GM12878 (cell line): ENCODE measurements at regions not wholly inside any gene's neighbourhood (a gene's known extent, or its start where the extent isn't known, plus 50 kb on each side); places are given as distances from the start of the nearest gene placed in this dataset.

ENCODE experiments used
- ATAC-seq: fragments of 200-7000 bp; cut with Tn5 transposase; 3 replicates; pipeline ENCODE4 v1.9.1; 2020; ENCODE audit warnings: mild to moderate bottlenecking, moderate library complexity
- BruUV-seq: library from RNA; stranded (reverse); fragments of 400-500 nt; replicated peaks from 2 replicates; lab custom pipeline; 2021; lab: Mats Ljungman, UMichigan
- CTCF ChIA-PET: fragments of 300-600 bp; sonication (Branson Sonifier 250); formaldehyde crosslinking; extraction: SDS; loops from one replicate; lab custom pipeline; 2021; ENCODE audit warnings: inconsistent platforms; lab: Yijun Ruan, JAX
- POLR2A ChIA-PET: fragments of 350-600 bp; formaldehyde crosslinking; extraction: SDS; loops from one replicate; lab custom pipeline; 2021; ENCODE audit warnings: inconsistent platforms; lab: Charles Lee
- RAD21 ChIA-PET: fragments of 300-600 bp; sonication (Branson Sonifier 250); formaldehyde crosslinking; loops from one replicate; lab custom pipeline; 2023; ENCODE audit warnings: antibody characterized with exemption; ENCODE audit not compliant: unreplicated experiment; lab: Charles Lee
- SMC1A ChIA-PET: fragments of 300-600 bp; sonication (Branson Sonifier 250); formaldehyde crosslinking; loops from one replicate; lab custom pipeline; 2023; ENCODE audit not compliant: unreplicated experiment, uncharacterized antibody; lab: Charles Lee
- DNase-seq: peaks from one replicate; pipeline ENCODE4 v3.0.0-alpha.2; 2011; ENCODE audit warnings: low read depth, low spot score
- FAIRE-seq: peaks from 3 replicates; lab custom pipeline; 2011; peaks lifted over from hg19 to GRCh38; lab: Jason Lieb, UNC
- H2AFZ ChIP-seq: 2 replicates; pipeline ENCODE4 v1.6.0; 2011; ENCODE audit warnings: low read depth, low read length, control low read depth; ENCODE audit not compliant: control insufficient read depth
- H3K27ac ChIP-seq: 2 replicates; pipeline ENCODE4 v1.5.1; 2011; ENCODE audit warnings: control low read depth; ENCODE audit not compliant: control insufficient read depth, insufficient read depth
- H3K27me3 ChIP-seq, 2 experiments: replicated peaks in 1 of 2; 2 replicates each; pipeline versions ENCODE4 v1.6.0 to v1.6.1; 2011; ENCODE audit warnings: low read length in 1 of 2; ENCODE audit not compliant: control insufficient read depth in 2 of 2, insufficient read depth in 2 of 2
- H3K36me3 ChIP-seq, 2 experiments: 2 replicates each; pipeline ENCODE4 v1.5.1; 2011; ENCODE audit warnings: low read length in 1 of 2; ENCODE audit not compliant: control insufficient read depth in 2 of 2, insufficient read depth in 2 of 2
- H3K4me1 ChIP-seq: 2 replicates; pipeline ENCODE4 v1.6.1; 2011; ENCODE audit warnings: mild to moderate bottlenecking, low read length, moderate library complexity, mixed read lengths; ENCODE audit not compliant: control insufficient read depth, insufficient read depth
- H3K4me2 ChIP-seq: 2 replicates; pipeline ENCODE4 v1.6.0; 2011; ENCODE audit warnings: control low read depth; ENCODE audit not compliant: control insufficient read depth, insufficient read depth
- H3K4me3 ChIP-seq: fragments of 200-600 bp; sonication (generic); 2 replicates; pipeline ENCODE4 v1.5.1; 2016
- H3K79me2 ChIP-seq: 2 replicates; pipeline ENCODE4 v1.6.0; 2011; ENCODE audit warnings: low read length; ENCODE audit not compliant: control insufficient read depth, insufficient read depth
- H3K9ac ChIP-seq: 2 replicates; pipeline ENCODE4 v1.8.0; 2011; ENCODE audit warnings: low read length, control low read depth, mixed read lengths; ENCODE audit not compliant: control insufficient read depth, insufficient read depth
- H3K9me3 ChIP-seq: replicated peaks from 3 replicates; pipeline ENCODE4 v1.5.1; 2011; ENCODE audit warnings: mild to moderate bottlenecking, low read length; ENCODE audit not compliant: control insufficient read depth, insufficient read depth
- H4K20me1 ChIP-seq: 2 replicates; pipeline ENCODE4 v1.6.0; 2011; ENCODE audit not compliant: control insufficient read depth, insufficient read depth
- BHLHE40 ChIP-seq, 2 experiments: fragments of 450-650 bp in 1 of 2; IDR thresholded peaks; 2 replicates each; pipeline ENCODE4 v1.6.1; 2011 to 2017; ENCODE audit warnings: low read depth in 2 of 2, borderline replicate concordance in 1 of 2, improper control_type of control experiment in 1 of 2, low read length in 1 of 2, mild to moderate bottlenecking in 1 of 2
- RCOR1 ChIP-seq: conservative IDR thresholded peaks from 2 replicates; pipeline ENCODE4 v1.6.1; 2012; ENCODE audit warnings: low read depth, low read length, improper control_type of control experiment
- RELA ChIP-seq: fragments of 450-650 bp; IDR thresholded peaks from 2 replicates; pipeline ENCODE4 v1.8.0; 2014; ENCODE audit warnings: borderline replicate concordance; ENCODE audit not compliant: partially characterized antibody
- ZNF207 ChIP-seq: fragments of 450-650 bp; IDR thresholded peaks from 2 replicates; pipeline ENCODE4 v1.6.1; 2014; ENCODE audit warnings: antibody characterized with exemption, mild to moderate bottlenecking, borderline replicate concordance
- ZNF384 ChIP-seq: IDR thresholded peaks from 2 replicates; pipeline ENCODE4 v1.6.1; 2012; ENCODE audit warnings: low read depth, mild to moderate bottlenecking, low read length, improper control_type of control experiment, borderline replicate concordance
- WGBS: methylation state at CpG from one replicate; pipeline ENCODE4 v1.1.6; 2016; ENCODE audit warnings: low lambda C conversion rate; ENCODE audit not compliant: insufficient replicate concordance, insufficient coverage; ENCODE audit errors: missing lambda C conversion rate; 5-methylcytosine and 5-hydroxymethylcytosine counted together
- in situ Hi-C: fragments of 300-500 bp; cut with MboI; formaldehyde crosslinking; loops from 9 replicates; pipeline ENCODE4 v1.14.3; 2018; ENCODE audit warnings: mixed read lengths
- intact Hi-C: fragments of 100-400 bp; cut with micrococcal nuclease; formaldehyde crosslinking; loops from one replicate; pipeline ENCODE4 v1.14.2; 2022; ENCODE audit not compliant: unreplicated experiment
- TF ChIP-seq, protein P1 (sequence below): IDR thresholded peaks from 2 replicates; pipeline ENCODE4 v1.6.1; 2012; ENCODE audit warnings: mild to moderate bottlenecking, low read depth, low read length

DNA sequence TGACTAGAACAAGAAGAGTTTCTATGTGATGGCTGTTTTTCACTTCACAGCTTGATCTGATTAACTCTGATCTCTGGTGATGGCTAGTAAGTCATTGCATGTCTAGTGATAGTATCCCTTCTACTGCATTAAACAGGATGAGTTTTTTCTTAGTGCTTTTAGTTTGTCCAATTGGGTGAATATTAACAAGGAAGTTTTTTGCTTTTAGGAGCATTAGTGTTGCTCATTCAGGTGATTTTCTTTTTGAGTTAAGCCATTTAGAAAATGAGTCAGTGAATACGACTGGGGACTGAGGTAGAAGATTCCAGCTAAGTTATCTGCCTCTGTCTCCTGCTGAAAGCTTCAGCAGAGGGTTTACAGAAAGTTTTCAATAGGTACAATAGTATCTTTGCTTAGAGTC is 306.7 kb downstream of the PIK3C3 start:
- intact Hi-C loops = no loop called here
- DNase-seq = no peak
- H2AFZ ChIP-seq = no peak overlapping the region
- H3K4me1 ChIP-seq = no peaks in the 10 kb centered on the region
- ChIA-PET SMC1A (interaction anchor here (0.9 to 1.5 kb wide), 6 partner anchors 9 to 147 kb away, joined by 3 to 7 read pairs (median 3); no protein-coding TSS in a partner anchor), CTCF (interaction anchor here (0.9 to 1.0 kb wide), 2 partner anchors 11 to 208 kb away, joined by 3 read pairs; no protein-coding TSS in a partner anchor)
- no peaks in the 10 kb centered on the region for H3K36me3 ChIP-seq
- H3K27ac ChIP-seq = no peak overlapping the region
- no peak for TF ChIP-seq RCOR1
- TF ChIP-seq, protein P1, sequence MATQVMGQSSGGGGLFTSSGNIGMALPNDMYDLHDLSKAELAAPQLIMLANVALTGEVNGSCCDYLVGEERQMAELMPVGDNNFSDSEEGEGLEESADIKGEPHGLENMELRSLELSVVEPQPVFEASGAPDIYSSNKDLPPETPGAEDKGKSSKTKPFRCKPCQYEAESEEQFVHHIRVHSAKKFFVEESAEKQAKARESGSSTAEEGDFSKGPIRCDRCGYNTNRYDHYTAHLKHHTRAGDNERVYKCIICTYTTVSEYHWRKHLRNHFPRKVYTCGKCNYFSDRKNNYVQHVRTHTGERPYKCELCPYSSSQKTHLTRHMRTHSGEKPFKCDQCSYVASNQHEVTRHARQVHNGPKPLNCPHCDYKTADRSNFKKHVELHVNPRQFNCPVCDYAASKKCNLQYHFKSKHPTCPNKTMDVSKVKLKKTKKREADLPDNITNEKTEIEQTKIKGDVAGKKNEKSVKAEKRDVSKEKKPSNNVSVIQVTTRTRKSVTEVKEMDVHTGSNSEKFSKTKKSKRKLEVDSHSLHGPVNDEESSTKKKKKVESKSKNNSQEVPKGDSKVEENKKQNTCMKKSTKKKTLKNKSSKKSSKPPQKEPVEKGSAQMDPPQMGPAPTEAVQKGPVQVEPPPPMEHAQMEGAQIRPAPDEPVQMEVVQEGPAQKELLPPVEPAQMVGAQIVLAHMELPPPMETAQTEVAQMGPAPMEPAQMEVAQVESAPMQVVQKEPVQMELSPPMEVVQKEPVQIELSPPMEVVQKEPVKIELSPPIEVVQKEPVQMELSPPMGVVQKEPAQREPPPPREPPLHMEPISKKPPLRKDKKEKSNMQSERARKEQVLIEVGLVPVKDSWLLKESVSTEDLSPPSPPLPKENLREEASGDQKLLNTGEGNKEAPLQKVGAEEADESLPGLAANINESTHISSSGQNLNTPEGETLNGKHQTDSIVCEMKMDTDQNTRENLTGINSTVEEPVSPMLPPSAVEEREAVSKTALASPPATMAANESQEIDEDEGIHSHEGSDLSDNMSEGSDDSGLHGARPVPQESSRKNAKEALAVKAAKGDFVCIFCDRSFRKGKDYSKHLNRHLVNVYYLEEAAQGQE = no peak
- TF ChIP-seq ZNF384 = no peak
- TF ChIP-seq RELA = no peak
- TF ChIP-seq ZNF207 = no peak
- no peak for TF ChIP-seq BHLHE40 (IDR thresholded peaks at IDR 0.05; ENCODE audit: borderline replicate concordance in 1 of 2, low read depth in 2 of 2, low read length in 1 of 2)
- TF ChIP-seq, all 136 proteins: peak for 0
- Histone ChIP-seq H3K79me2 (no peaks in the 10 kb centered on the region), H3K27me3 (no peaks in the 10 kb centered on the region; a peak in 1 of 4 replicates), H3K9me3 (no peaks in the 10 kb centered on the region), H3K4me3 (no peak overlapping the region), H3K9ac (no peak overlapping the region), H3K4me2 (no peak overlapping the region), H4K20me1 (no peaks in the 10 kb centered on the region)
- ATAC-seq (no peak), FAIRE-seq (no peak)
- BruUV-seq = no TSS peak
- ChIA-PET RAD21 (interaction anchor here (0.9 to 1.9 kb wide), 2 partner anchors 10 to 20 kb away, joined by 3 to 4 read pairs; no protein-coding TSS in a partner anchor), POLR2A (interaction anchor here (0.7 kb wide), 1 partner anchor 12 kb away, joined by 3 read pairs; no protein-coding TSS in a partner anchor)
- 0% methylated on average over 1 of the region's 1 CpG for WGBS
- in situ Hi-C loops = no loop called here
